Endothelial cell of umbilical vein (primary cell): ENCODE measurements at regions not wholly inside any gene's neighbourhood (a gene's known extent, or its start where the extent isn't known, plus 50 kb on each side); places are given as distances from the start of the nearest gene placed in this dataset.

Experiments
- EZH2 ChIP-seq: IDR thresholded peaks from 2 replicates; pipeline ENCODE4 v1.6.1; 2012; ENCODE audit warnings: borderline replicate concordance, low read depth, mild to moderate bottlenecking, moderate library complexity, low read length, inconsistent platforms; ENCODE audit not compliant: severe bottlenecking
- GATA2 ChIP-seq: IDR thresholded peaks from 2 replicates; pipeline ENCODE4 v1.7.0; 2011; ENCODE audit warnings: low read depth, mild to moderate bottlenecking, moderate library complexity, mixed read lengths, low read length; ENCODE audit not compliant: insufficient read length, insufficient read depth
- JUN ChIP-seq: IDR thresholded peaks from 2 replicates; pipeline ENCODE4 v1.6.1; 2011; ENCODE audit warnings: borderline replicate concordance, low read depth; ENCODE audit not compliant: insufficient read length, insufficient read depth
- MYC ChIP-seq: IDR thresholded peaks from one replicate; pipeline ENCODE4 v1.6.1; 2011; ENCODE audit warnings: mild to moderate bottlenecking, low read depth, low read length
- POLR2A ChIP-seq: IDR thresholded peaks from 2 replicates; pipeline ENCODE4 v1.6.1; 2012; ENCODE audit warnings: low read depth, mild to moderate bottlenecking, control low read depth, low read length
- POLR2AphosphoS5 ChIP-seq: IDR thresholded peaks from 2 replicates; pipeline ENCODE4 v1.6.1; 2012; ENCODE audit warnings: low read depth, mild to moderate bottlenecking, control low read depth, low read length, moderate library complexity; ENCODE audit not compliant: insufficient read depth
- TF ChIP-seq, protein P1 (sequence below), 2 donors: IDR thresholded peaks; 1 replicate in 1 of 2; 2 replicates in 1 of 2; pipeline ENCODE4 v1.5.1; 2011; ENCODE audit warnings: low read length in 2 of 2, mild to moderate bottlenecking in 2 of 2, moderate library complexity in 2 of 2, control low read depth in 1 of 2, inconsistent platforms in 1 of 2, low read depth in 1 of 2; ENCODE audit not compliant: insufficient read depth in 1 of 2; ENCODE audit errors: extremely low read depth in 1 of 2
- TF ChIP-seq, protein P2 (sequence below): IDR thresholded peaks from 2 replicates; pipeline ENCODE4 v1.6.1; 2011; ENCODE audit not compliant: insufficient read depth, insufficient read length

DNA sequence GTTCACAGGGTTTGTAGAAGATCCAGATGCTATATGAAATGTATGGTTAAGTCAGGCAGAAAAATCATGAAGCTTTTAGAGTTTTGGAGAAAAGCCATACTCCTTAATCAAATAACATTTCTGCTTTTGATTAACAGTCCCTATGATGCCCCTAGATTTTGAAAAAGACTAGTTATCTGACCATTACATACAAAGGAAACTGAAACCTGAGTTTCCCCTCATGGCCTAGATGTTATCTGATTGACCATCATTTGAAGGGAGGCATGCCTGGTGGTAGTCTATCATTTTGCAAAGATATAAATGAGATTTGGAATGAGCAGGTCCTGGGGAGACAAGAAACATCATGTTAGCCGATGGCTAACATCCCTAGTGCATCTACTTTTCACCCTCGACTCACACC, 704.3 kb upstream of the FSHR start:
- no peak for TF ChIP-seq POLR2A
- TF ChIP-seq MYC = no peak
- TF ChIP-seq, protein P1, sequence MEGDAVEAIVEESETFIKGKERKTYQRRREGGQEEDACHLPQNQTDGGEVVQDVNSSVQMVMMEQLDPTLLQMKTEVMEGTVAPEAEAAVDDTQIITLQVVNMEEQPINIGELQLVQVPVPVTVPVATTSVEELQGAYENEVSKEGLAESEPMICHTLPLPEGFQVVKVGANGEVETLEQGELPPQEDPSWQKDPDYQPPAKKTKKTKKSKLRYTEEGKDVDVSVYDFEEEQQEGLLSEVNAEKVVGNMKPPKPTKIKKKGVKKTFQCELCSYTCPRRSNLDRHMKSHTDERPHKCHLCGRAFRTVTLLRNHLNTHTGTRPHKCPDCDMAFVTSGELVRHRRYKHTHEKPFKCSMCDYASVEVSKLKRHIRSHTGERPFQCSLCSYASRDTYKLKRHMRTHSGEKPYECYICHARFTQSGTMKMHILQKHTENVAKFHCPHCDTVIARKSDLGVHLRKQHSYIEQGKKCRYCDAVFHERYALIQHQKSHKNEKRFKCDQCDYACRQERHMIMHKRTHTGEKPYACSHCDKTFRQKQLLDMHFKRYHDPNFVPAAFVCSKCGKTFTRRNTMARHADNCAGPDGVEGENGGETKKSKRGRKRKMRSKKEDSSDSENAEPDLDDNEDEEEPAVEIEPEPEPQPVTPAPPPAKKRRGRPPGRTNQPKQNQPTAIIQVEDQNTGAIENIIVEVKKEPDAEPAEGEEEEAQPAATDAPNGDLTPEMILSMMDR (IDR thresholded peaks at IDR 0.05; ENCODE audit: extremely low read depth in 1 of 2, insufficient read depth in 1 of 2, low read depth in 1 of 2, low read length in 2 of 2) = no peak
- TF ChIP-seq, protein P2, sequence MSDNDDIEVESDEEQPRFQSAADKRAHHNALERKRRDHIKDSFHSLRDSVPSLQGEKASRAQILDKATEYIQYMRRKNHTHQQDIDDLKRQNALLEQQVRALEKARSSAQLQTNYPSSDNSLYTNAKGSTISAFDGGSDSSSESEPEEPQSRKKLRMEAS = no peak
- TF ChIP-seq JUN = no peak
- no peak for TF ChIP-seq POLR2AphosphoS5
- no peak for TF ChIP-seq EZH2
- TF ChIP-seq GATA2 = no peak
